AG04450 (cell line): ENCODE measurements at regions not wholly inside any gene's neighbourhood (a gene's known extent, or its start where the extent isn't known, plus 50 kb on each side); places are given as distances from the start of the nearest gene placed in this dataset.
"Not testable (repeated sequence)": the region's sequence is repeated elsewhere in the genome, so short reads cannot be mapped to it uniquely, and the experiment has no call there.

Source experiments
- CTCF ChIA-PET: fragments of 300-600, 350-600 bp; formaldehyde crosslinking; extraction: SDS; loops from one replicate; lab custom pipeline; 2022; ENCODE audit warnings: antibody characterized with exemption, inconsistent platforms; lab: Charles Lee
- POLR2A ChIA-PET: fragments of 350-600 bp; formaldehyde crosslinking; extraction: SDS; loops from one replicate; lab custom pipeline; 2021; ENCODE audit warnings: antibody characterized with exemption, inconsistent platforms; lab: Yijun Ruan, JAX
- DNase-seq: peaks from one replicate; pipeline ENCODE4 v3.0.0-alpha.2; 2011; ENCODE audit warnings: low read depth, low spot score
- H3K27ac ChIP-seq: one replicate; pipeline ENCODE4 v1.5.1; 2012; ENCODE audit warnings: low read depth, low read length, control low read depth
- H3K27me3 ChIP-seq: one replicate; pipeline ENCODE4 v1.6.0; 2012; ENCODE audit warnings: low read length; ENCODE audit not compliant: control insufficient read depth, insufficient read depth
- H3K4me3 ChIP-seq: 2 replicates; pipeline ENCODE4 v1.5.1; 2011; ENCODE audit warnings: mild to moderate bottlenecking, low read depth, low read length, control low read depth
- H3K9me3 ChIP-seq: 2 replicates; pipeline ENCODE4 v1.5.1; 2012; ENCODE audit warnings: low read length; ENCODE audit not compliant: control insufficient read depth, insufficient read depth
- TF ChIP-seq, protein P1 (sequence below): IDR thresholded peaks from 2 replicates; pipeline ENCODE4 v1.5.1; 2011; ENCODE audit warnings: low read depth, low read length, control low read depth, inconsistent platforms

DNA sequence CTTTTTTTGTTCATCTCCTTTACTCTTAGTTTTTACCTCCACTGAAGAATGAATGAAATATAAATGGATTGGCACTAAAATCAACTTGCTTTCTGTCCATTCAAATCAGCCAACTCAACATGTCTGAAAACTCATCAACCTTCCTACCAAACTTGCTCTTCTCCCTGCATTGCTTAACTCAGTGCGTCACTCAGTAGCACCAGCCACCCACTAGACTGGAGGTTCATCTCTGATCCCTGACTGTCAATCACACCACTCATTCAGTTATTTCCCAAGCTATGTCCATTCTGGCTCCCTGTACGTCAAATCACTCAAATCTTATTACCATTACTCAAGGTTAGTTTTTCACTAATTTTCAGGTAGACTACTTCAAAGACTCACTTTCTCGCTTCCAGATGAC is 75.2 kb upstream of the RBMS1 start:
- H3K27me3 ChIP-seq: no peaks in the 10 kb centered on the region
- DNase-seq: no peak
- no peak overlapping the region for H3K4me3 ChIP-seq
- ChIA-PET CTCF (no interaction called here), POLR2A (no interaction called here)
- H3K27ac ChIP-seq: no peak overlapping the region
- TF ChIP-seq, protein P1, sequence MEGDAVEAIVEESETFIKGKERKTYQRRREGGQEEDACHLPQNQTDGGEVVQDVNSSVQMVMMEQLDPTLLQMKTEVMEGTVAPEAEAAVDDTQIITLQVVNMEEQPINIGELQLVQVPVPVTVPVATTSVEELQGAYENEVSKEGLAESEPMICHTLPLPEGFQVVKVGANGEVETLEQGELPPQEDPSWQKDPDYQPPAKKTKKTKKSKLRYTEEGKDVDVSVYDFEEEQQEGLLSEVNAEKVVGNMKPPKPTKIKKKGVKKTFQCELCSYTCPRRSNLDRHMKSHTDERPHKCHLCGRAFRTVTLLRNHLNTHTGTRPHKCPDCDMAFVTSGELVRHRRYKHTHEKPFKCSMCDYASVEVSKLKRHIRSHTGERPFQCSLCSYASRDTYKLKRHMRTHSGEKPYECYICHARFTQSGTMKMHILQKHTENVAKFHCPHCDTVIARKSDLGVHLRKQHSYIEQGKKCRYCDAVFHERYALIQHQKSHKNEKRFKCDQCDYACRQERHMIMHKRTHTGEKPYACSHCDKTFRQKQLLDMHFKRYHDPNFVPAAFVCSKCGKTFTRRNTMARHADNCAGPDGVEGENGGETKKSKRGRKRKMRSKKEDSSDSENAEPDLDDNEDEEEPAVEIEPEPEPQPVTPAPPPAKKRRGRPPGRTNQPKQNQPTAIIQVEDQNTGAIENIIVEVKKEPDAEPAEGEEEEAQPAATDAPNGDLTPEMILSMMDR: no peak
- H3K9me3 ChIP-seq: no peaks in the 10 kb centered on the region

DNA sequence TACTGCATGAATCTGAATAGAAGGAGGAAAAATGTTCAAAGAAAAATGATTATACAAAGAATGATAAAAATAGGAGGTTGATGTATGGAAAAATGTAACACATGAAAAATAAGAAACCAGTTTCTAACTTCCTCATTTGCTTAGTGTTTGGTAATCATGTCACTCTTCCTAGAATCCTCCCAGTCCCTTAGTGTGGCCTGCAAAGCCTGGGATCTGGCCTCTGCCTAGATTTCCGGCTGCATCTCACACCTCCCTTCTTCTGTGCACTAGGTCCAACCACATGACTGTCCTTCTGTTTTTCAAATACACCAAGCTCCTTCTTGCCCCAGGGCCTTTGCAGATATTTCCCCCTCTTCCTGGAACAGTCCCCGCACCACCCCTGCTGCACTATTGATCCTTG is 76.8 kb upstream of the RBMS1 start:
- no peaks in the 10 kb centered on the region for H3K9me3 ChIP-seq
- POLR2A ChIA-PET: no interaction called here

DNA sequence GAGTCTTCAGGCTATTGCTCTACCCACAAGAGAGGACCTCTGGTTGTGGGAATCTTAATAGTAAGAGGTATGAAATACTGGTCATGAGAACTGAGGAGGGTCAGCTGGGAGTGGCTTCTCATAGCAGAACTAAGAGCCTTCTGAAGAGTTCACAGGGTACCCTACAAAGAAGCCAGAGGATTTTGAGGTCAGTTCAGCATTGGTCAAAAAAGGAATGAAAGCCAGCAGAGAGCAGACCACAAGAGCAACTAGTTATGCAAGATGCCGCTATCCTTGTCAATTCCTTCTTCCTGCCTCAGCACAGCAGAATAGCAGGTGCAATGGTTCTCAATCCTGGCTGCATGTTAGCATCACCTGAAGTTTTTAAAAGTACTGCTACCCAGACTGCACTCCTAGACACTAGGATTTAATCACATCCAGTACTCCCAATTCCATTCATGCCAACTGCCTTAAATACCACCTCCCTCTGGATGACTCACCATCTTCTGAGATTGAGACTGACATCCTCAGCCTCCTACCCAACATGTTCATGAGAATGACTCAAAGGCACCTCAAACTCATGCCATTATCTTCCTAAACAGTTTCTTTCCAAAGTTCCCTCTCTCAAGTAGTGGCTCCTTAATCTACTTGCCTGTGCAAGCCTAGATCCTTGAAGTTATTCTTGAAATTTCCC is 81.0 kb upstream of the RBMS1 start:
- H3K9me3 ChIP-seq: no peaks in the 10 kb centered on the region
- peak; percentile 34 for DNase-seq
- no peak overlapping the region for H3K27ac ChIP-seq
- TF ChIP-seq, protein P1: no peak
- H3K27me3 ChIP-seq: no peaks in the 10 kb centered on the region
- CTCF ChIA-PET: no interaction called here
- POLR2A ChIA-PET: no interaction called here
- no peak overlapping the region for H3K4me3 ChIP-seq

More for the DNA sequence above, 76.8 kb upstream of the RBMS1 start:
- Histone ChIP-seq H3K27ac (no peak overlapping the region), H3K27me3 (no peaks in the 10 kb centered on the region), H3K4me3 (no peak overlapping the region)
- TF ChIP-seq, protein P1: no peak
- DNase-seq: no peak
- CTCF ChIA-PET: interaction anchor here (0.7 kb wide), 1 partner anchor 447 kb away, joined by 3 read pairs; no protein-coding TSS in a partner anchor

DNA sequence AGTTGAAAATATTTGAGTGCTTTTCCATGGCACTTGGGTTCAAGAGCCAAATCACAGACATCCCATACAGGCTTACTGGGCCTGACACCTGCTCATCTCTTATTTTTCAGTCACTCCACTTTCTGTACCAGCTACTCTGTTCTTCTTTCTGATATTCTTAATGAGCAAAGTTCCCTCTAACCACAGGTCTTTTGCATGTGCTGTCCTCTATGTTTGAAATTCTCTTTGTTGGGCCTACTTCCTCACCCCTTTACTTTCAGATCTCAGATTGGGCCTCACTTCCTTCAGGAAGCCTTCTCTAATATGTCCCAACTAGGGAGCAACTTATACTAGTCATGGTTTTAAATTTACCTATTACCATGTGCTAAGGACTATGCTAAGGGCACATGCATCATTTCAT is 81.8 kb upstream of the RBMS1 start:
- ChIA-PET POLR2A (no interaction called here), CTCF (no interaction called here)
- no peaks in the 10 kb centered on the region for H3K27me3 ChIP-seq
- no peak overlapping the region for H3K4me3 ChIP-seq
- DNase-seq: no peak
- no peaks in the 10 kb centered on the region for H3K9me3 ChIP-seq
- H3K27ac ChIP-seq: no peak overlapping the region
- TF ChIP-seq, protein P1: no peak

DNA sequence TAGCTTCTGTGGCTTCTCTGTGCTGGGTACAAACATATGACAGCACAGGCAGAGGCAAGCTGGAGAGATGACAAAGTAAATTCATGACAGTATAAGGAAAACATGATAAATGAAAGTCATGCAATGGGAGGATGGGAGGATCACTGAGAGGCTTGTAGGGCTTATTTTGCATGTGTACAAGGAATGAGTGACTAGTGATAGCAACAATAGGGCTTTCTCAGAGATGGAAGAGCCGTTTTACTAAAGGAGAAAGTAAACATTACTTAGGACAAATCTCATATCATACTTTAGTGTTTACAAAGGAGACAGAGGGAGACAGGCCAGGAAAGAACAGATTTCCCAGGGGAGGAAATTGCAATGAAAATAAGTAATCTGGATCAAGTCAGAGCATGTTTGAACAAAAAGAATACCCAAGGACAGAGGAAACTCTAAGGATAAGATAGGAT is 82.5 kb upstream of the RBMS1 start:
- no peak for DNase-seq
- Histone ChIP-seq H3K27ac (no peak overlapping the region), H3K4me3 (no peak overlapping the region), H3K9me3 (no peaks in the 10 kb centered on the region), H3K27me3 (no peaks in the 10 kb centered on the region)
- CTCF ChIA-PET: no interaction called here
- TF ChIP-seq, protein P1: no peak
- POLR2A ChIA-PET: no interaction called here

DNA sequence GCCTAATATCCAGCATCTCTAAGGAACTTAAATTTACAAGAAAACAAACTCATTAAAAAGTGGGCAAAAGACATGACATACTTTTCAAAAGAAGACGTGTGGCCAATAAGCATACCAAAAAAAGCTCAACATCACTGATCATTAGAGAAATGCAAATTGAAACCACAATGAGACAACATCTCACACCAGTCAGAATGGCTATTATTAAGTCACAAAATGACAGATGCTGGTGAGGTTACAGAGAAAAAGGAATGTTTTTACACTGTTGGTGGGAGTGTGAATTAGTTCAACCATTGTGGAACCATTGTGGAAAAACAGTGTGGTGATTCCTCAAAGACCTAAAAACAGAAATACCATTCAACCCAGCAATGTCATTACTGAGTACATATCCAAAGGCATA is 83.5 kb upstream of the RBMS1 start:
- not testable (repeated sequence) for H3K27ac ChIP-seq

More for the DNA sequence above, 83.5 kb upstream of the RBMS1 start:
- CTCF ChIA-PET: interaction anchor here (1.0 kb wide), 1 partner anchor 393 kb away, joined by 3 read pairs; no protein-coding TSS in a partner anchor
- H3K27me3 ChIP-seq, H3K4me3 ChIP-seq, H3K9me3 ChIP-seq, POLR2A ChIA-PET, DNase-seq: not testable (repeated sequence)
